GM23248 (cell line): ENCODE measurements at regions not wholly inside any gene's neighbourhood (a gene's known extent, or its start where the extent isn't known, plus 50 kb on each side); places are given as distances from the start of the nearest gene placed in this dataset.

ENCODE experiments used
- DNase-seq: peaks from one replicate; pipeline ENCODE4 v3.0.0-alpha.2; 2015
- H2AFZ ChIP-seq: fragments of 200-600 bp; sonication (generic); 2 replicates; pipeline ENCODE4 v1.6.1; 2016; ENCODE audit warnings: antibody characterized with exemption
- H3F3A ChIP-seq: fragments of 200-600 bp; sonication (generic); 2 replicates; pipeline ENCODE4 v1.6.1; 2016; ENCODE audit warnings: mild to moderate bottlenecking, antibody characterized with exemption, mixed run types; ENCODE audit not compliant: insufficient read depth
- H3K27ac ChIP-seq: fragments of 200-600 bp; sonication (generic); 2 replicates; pipeline ENCODE4 v1.5.1; 2016; ENCODE audit warnings: mild to moderate bottlenecking
- H3K27me3 ChIP-seq: fragments of 200-600 bp; sonication (generic); replicated peaks from 2 replicates; pipeline ENCODE4 v1.6.1; 2016; ENCODE audit warnings: mild to moderate bottlenecking; ENCODE audit not compliant: insufficient read depth
- H3K36me3 ChIP-seq: fragments of 200-600 bp; sonication (generic); 2 replicates; pipeline ENCODE4 v1.6.1; 2016; ENCODE audit warnings: low read depth, mild to moderate bottlenecking
- H3K4me1 ChIP-seq: fragments of 200-600 bp; sonication (generic); 2 replicates; pipeline ENCODE4 v1.6.1; 2016; ENCODE audit warnings: mild to moderate bottlenecking; ENCODE audit not compliant: insufficient read depth
- H3K4me2 ChIP-seq: fragments of 200-600 bp; sonication (generic); one replicate; pipeline ENCODE4 v1.6.1; 2016; ENCODE audit warnings: mild to moderate bottlenecking; ENCODE audit not compliant: unreplicated experiment
- H3K4me3 ChIP-seq: fragments of 200-600 bp; sonication (generic); 2 replicates; pipeline ENCODE4 v1.5.1; 2016; ENCODE audit warnings: mild to moderate bottlenecking
- H3K79me2 ChIP-seq: fragments of 200-600 bp; sonication (generic); 2 replicates; pipeline ENCODE4 v1.6.1; 2016; ENCODE audit warnings: mild to moderate bottlenecking; ENCODE audit not compliant: insufficient read depth
- H3K9ac ChIP-seq: fragments of 200-600 bp; sonication (generic); 2 replicates; pipeline ENCODE4 v1.6.1; 2016; ENCODE audit warnings: mild to moderate bottlenecking
- H3K9me2 ChIP-seq: fragments of 200-600 bp; sonication (generic); 2 replicates; pipeline ENCODE4 v1.6.1; 2016; ENCODE audit warnings: mixed run types, mild to moderate bottlenecking, moderate library complexity; ENCODE audit not compliant: insufficient read depth
- H3K9me3 ChIP-seq: fragments of 200-600 bp; sonication (generic); one replicate; pipeline ENCODE4 v1.6.1; 2017; ENCODE audit warnings: low read depth
- H4K20me1 ChIP-seq: fragments of 200-600 bp; sonication (generic); 2 replicates; pipeline ENCODE4 v1.6.0; 2016; ENCODE audit not compliant: insufficient read depth
- EZH2 ChIP-seq: fragments of 200-600 bp; sonication (generic); IDR thresholded peaks from 2 replicates; pipeline ENCODE4 v1.6.1; 2018; ENCODE audit warnings: antibody characterized with exemption, mild to moderate bottlenecking; ENCODE audit not compliant: insufficient read depth, poor library complexity, severe bottlenecking
- EZH2phosphoT487 ChIP-seq: fragments of 200-600 bp; sonication (generic); IDR thresholded peaks from 2 replicates; pipeline ENCODE4 v1.6.1; 2018; ENCODE audit warnings: antibody characterized with exemption, moderate library complexity, mild to moderate bottlenecking, low read depth; ENCODE audit not compliant: insufficient read depth
- WGBS, 2 experiments: methylation state at CpG; one replicate each; pipeline ENCODE4 v1.1.6; 2015 to 2017; ENCODE audit warnings: low lambda C conversion rate in 2 of 2, low coverage in 1 of 2; ENCODE audit errors: missing lambda C conversion rate in 2 of 2; 5-methylcytosine and 5-hydroxymethylcytosine counted together
- in situ Hi-C: fragments of 300-500 bp; cut with MboI; formaldehyde crosslinking; loops from 2 replicates; pipeline ENCODE4 v1.15.0; 2020

DNA sequence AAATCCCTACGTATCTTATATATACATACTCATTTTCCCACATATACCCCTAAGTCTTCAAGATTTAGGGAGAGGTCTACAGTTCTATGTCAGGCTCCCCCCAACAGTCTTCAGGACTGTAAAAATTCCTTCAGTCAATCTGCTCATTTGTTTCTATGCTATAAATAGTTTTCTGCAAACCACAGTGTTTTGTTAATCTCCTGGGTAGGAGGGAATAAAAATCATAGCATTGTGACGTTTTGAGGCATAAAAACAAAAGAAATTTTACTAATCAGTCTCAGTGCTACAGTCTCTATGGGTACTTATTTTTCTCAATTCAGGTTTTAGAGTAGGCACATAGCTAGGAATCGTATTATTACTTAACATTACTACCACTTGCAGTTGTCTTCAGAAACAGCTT is 552.8 kb upstream of the LRRC4C start:
- in situ Hi-C loops: no loop called here
- H3F3A ChIP-seq: no peaks in the 10 kb centered on the region
- H2AFZ ChIP-seq: no peak overlapping the region
- 11% methylated on average over 3 of the region's 3 CpGs for WGBS, 2 experiments
- H3K9me2 ChIP-seq: no peaks in the 10 kb centered on the region
- no peaks in the 10 kb centered on the region for H3K79me2 ChIP-seq
- no peak overlapping the region for H3K4me2 ChIP-seq
- no peaks in the 10 kb centered on the region for H4K20me1 ChIP-seq
- no peak overlapping the region for H3K4me3 ChIP-seq
- no peaks in the 10 kb centered on the region for H3K4me1 ChIP-seq
- TF ChIP-seq EZH2 (no peak), EZH2phosphoT487 (no peak)
- DNase-seq: no peak
- no peaks in the 10 kb centered on the region for H3K9me3 ChIP-seq
- no peaks in the 10 kb centered on the region for H3K36me3 ChIP-seq
- H3K27me3 ChIP-seq: no peaks in the 10 kb centered on the region
- no peak overlapping the region for H3K27ac ChIP-seq
- H3K9ac ChIP-seq: no peak overlapping the region

DNA sequence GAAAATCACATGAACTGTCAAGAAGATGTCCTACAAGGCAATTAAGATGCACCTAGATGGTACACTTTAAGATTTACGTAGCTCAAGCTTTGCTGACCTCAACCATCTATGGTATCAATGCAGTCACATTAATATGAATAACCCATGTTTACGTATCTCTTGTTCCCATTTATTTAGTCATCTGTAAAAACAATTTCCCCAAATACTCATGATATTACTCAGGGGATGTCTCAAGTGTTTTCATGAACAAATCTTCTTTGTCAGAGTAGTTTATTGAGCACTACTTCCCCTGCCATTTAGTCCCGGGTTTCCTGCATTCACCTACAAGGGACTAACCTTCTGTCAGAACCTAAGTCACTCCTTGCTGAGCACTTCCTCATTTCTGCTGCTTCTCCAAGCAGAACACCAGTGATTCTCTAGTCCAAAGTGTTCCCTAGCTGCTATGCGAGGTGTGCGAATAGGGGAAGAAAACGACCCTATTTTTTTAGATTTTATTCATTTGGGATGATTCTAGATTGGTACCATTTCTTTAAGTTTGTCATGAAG is 554.3 kb upstream of the LRRC4C start:
- H3K27me3 ChIP-seq: no peaks in the 10 kb centered on the region
- H3K9me3 ChIP-seq: no peaks in the 10 kb centered on the region
- H2AFZ ChIP-seq: no peak overlapping the region
- no peaks in the 10 kb centered on the region for H3K9me2 ChIP-seq
- H3K4me2 ChIP-seq: no peak overlapping the region
- no peaks in the 10 kb centered on the region for H3K36me3 ChIP-seq
- no peaks in the 10 kb centered on the region for H3K4me1 ChIP-seq
- no peaks in the 10 kb centered on the region for H4K20me1 ChIP-seq
- in situ Hi-C loops: no loop called here
- TF ChIP-seq EZH2phosphoT487: no peak
- no peak for TF ChIP-seq EZH2
- no peak for DNase-seq
- no peak overlapping the region for H3K27ac ChIP-seq
- H3K4me3 ChIP-seq: no peak overlapping the region
- 33 to 34% methylated on average over 6 of the region's 6 CpGs for WGBS, 2 experiments
- H3F3A ChIP-seq: no peaks in the 10 kb centered on the region
- H3K9ac ChIP-seq: no peak overlapping the region
- no peaks in the 10 kb centered on the region for H3K79me2 ChIP-seq

DNA sequence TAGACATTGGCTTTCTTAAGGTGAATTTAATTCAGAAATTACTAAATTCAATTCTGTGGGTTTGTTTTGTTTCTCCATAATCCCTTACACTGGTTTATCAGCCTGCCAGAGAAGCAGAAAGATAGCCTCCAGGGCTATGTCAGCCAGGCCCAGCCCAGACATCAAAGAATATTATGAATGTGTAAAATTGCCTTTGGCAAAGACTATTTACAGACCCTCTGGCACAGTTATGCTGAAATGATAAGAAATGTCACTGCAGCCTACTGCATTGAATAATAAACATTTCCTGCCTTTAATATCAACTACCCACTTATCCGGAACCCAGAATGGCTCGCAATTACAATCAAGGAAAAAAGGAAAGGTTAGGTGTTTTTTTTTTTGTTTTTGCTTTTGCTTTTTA is 562.5 kb upstream of the LRRC4C start:
- H3K79me2 ChIP-seq: no peaks in the 10 kb centered on the region
- H3K9me3 ChIP-seq: no peaks in the 10 kb centered on the region
- H3F3A ChIP-seq: no peaks in the 10 kb centered on the region
- no peak for DNase-seq
- no peaks in the 10 kb centered on the region for H3K27me3 ChIP-seq
- no peak overlapping the region for H3K27ac ChIP-seq
- no peak overlapping the region for H3K4me3 ChIP-seq
- H3K9me2 ChIP-seq: no peaks in the 10 kb centered on the region
- 50 to 51% methylated on average over 2 of the region's 2 CpGs for WGBS, 2 experiments
- no peaks in the 10 kb centered on the region for H3K36me3 ChIP-seq
- no peak overlapping the region for H3K9ac ChIP-seq
- TF ChIP-seq EZH2: no peak
- no peak for TF ChIP-seq EZH2phosphoT487
- in situ Hi-C loops: no loop called here
- no peak overlapping the region for H3K4me2 ChIP-seq
- no peaks in the 10 kb centered on the region for H4K20me1 ChIP-seq
- no peaks in the 10 kb centered on the region for H3K4me1 ChIP-seq
- H2AFZ ChIP-seq: no peak overlapping the region

DNA sequence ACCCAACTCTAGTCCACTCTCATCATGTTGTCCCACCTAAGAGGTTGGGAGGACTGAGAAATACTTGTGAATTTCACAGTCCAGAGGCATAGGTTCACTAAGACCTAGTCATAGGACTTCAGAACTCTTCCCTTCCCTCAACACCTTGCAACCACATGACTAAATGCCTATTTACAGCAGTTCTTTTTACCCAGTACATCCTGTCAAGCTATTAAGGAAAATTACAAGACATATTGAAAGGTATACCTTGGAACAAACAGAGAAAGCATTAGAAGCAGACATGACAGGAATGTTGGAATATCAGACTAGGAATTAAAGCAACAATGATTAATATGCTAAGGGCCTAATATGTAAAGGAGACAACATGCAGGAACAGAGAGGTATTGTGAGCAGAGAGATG is 563.8 kb upstream of the LRRC4C start:
- in situ Hi-C loops: no loop called here
- Histone ChIP-seq H4K20me1 (no peaks in the 10 kb centered on the region), H3K27me3 (no peaks in the 10 kb centered on the region), H2AFZ (no peak overlapping the region), H3K9ac (no peak overlapping the region), H3F3A (no peaks in the 10 kb centered on the region), H3K4me2 (no peak overlapping the region), H3K9me3 (no peaks in the 10 kb centered on the region), H3K9me2 (no peaks in the 10 kb centered on the region), H3K27ac (no peak overlapping the region), H3K4me1 (no peaks in the 10 kb centered on the region), H3K4me3 (no peak overlapping the region), H3K79me2 (no peaks in the 10 kb centered on the region), H3K36me3 (no peaks in the 10 kb centered on the region)
- TF ChIP-seq EZH2 (no peak), EZH2phosphoT487 (no peak)
- DNase-seq: no peak
